ENCODE measurements at regions not wholly inside any gene's neighbourhood (a gene's known extent, or its start where the extent isn't known, plus 50 kb on each side); places are given as distances from the start of the nearest gene placed in this dataset.
"Not testable (repeated sequence)": the region's sequence is repeated elsewhere in the genome, so short reads cannot be mapped to it uniquely, and the experiment has no call there.

DNA sequence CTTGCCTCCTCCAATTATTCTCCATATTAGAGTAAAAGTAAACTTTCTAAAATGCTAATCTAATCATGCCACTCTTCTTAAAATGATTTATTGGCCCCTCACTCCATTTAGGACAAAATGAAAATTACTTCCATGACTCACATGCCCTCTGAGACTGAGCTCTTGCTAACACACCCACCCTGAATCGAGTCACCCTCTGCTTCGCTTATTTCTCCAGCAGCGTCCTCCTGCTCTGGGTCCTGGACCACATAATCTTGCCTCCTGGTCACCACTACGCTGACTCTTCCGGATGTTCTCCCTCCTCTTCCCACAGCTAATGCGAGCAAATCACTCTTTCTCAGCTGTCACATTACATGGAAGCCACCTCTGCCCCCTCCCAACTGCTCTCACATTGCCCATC lies 384.0 kb upstream of the FZD8 start:
- no peak for DNase-seq

DNA sequence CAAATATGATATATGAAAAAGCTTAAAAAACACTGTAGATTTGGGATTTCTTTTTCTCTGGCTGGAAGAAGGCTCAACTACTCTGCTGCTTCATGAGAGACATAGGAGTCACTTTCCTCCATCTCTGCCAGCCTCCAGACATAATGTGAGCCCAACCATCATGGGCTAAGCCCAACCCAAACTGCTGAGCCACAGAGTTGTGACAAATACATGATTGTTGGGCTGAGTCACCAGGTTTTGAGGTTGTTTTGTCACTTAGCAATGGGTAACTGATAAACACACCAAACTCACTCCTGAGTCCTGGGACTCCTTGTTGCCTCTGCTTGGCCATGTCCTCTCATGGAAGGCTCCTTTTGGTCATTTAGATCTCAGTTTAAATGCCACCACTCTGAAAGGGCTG lies 381.8 kb upstream of the FZD8 start:
- no peak for DNase-seq

GRCh38 chr10:36021096-36021495 lies 379.0 kb upstream of the FZD8 start:
- DNase-seq: no peak

DNA sequence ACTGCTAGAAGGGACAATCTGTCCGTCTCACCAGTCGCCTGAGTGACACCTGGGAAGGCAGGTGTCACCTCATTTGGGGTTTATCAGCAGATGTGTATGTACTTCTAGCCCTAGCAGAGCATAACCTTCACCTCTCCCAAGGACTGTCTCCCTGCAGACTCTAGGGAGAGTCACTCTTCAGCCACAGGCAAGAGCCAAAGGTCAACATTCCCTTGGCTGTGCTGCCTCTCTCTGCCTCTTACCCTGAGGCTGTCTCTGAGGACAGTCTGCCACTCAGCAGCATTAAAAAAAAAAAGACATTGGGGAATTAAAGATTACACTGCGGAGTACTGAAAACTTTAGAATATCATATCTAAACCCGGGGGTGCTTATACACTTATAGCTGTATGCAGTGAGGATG lies 377.7 kb upstream of the FZD8 start:
- DNase-seq: no peak

GRCh38 chr10:36018996-36019395 lies 376.9 kb upstream of the FZD8 start:
- no peak for DNase-seq

DNA sequence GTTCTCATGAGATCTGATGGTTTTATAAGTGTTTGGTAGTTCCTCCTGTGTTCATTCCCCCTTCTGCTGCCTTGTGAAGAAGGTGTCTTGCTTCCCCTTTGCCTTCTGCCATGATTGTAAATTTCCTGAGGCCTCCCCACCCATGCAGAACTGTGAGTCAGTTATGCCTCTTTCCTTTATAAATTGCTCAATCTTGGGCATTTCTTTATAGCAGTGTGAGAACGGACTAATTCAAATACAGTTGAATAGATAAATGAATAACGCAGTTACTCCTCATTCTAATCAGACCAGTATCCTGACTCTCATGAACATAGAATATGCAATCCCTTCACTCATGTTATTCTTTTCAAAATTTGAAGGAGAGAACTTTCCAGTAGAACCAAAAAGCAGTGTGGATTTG lies 375.0 kb upstream of the FZD8 start:
- DNase-seq: no peak

DNA sequence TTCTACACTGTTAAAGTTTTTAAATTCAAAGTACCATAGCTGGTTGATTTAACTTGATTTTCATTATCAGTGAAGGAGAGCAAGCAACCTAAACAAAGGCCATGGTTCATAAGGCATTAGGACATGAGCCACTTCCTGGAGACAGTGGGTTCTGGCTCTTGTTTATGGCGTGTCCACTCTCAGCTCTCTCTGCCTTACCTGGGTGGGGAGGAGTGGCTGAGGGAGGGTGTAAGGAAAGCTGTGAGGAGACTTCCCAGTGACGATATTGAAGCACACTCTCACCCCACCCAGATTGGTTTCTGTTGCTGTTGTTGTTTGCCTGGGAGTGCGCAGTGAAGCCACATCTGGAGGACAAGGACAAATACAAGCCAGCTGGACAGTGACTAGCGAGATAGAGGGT lies 365.3 kb upstream of the FZD8 start:
- no peak for DNase-seq

- DNase-seq: no peak
Observed at GRCh38 chr10:36003688-36004087, 361.6 kb upstream of the FZD8 start.

GRCh38 chr10:36003031-36003600 lies 361.0 kb upstream of the FZD8 start:
- DNase-seq: no peak

DNA sequence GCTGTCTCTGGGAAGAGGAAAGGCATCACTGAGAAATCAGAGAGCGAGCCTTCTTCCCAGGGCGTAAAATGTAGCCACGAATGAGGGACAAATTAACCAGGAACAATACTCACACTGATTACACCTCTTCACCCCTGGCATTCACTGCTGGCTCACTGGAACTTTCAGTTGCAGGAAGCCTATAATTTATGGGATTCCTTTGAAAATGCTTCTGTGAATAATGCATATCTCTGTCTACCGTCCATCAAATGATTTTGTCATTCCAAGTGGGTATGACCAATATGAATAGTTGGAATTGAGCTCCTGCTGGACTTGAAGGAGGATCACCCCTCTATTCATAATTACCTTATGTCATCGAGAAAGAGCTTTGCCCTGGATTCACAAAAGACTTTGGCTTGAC lies 360.3 kb upstream of the FZD8 start:
- no peak for DNase-seq

DNA sequence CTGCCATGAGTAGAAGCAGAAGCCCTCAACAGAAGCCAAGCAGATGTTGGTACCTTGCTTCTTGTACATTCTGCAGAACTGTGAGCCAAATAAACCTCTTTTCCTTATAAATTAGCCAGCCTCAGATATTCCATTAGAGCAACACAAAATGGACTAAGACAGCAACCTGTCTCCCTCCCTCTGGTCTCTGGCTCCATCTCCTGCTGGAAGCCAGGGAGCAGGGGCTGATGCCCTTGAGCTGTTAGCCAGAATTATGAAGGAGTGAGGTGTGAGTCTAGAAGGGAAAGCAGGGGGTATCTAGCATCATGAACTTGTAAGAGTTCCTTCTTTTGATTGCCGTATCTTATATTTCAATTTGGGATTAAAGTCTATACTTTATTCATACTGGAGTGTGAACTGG lies 358.7 kb upstream of the FZD8 start:
- not testable (repeated sequence) for DNase-seq

- peak; percentile 51 for DNase-seq
Observed at GRCh38 chr10:35998026-35998425, 355.9 kb upstream of the FZD8 start.

DNA sequence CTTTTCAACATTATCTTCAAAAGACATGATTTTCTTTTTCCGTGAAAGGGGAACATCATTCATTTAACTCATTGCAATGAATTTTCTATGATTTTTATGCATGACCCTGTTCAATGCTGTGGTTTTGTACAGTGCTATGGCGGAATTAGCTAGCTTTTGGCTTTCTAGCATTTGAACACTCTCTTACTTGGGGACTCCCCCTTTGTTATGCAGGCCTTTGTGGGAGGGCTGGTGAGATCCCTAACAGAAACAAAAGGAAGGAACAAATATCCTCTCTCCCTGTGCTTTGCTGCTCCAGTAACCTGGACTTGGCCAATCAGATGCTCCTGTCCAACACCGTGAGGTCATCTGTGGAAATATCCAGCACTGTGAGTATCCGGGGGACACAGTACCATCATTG lies 353.4 kb upstream of the FZD8 start:
- no peak for DNase-seq

DNA sequence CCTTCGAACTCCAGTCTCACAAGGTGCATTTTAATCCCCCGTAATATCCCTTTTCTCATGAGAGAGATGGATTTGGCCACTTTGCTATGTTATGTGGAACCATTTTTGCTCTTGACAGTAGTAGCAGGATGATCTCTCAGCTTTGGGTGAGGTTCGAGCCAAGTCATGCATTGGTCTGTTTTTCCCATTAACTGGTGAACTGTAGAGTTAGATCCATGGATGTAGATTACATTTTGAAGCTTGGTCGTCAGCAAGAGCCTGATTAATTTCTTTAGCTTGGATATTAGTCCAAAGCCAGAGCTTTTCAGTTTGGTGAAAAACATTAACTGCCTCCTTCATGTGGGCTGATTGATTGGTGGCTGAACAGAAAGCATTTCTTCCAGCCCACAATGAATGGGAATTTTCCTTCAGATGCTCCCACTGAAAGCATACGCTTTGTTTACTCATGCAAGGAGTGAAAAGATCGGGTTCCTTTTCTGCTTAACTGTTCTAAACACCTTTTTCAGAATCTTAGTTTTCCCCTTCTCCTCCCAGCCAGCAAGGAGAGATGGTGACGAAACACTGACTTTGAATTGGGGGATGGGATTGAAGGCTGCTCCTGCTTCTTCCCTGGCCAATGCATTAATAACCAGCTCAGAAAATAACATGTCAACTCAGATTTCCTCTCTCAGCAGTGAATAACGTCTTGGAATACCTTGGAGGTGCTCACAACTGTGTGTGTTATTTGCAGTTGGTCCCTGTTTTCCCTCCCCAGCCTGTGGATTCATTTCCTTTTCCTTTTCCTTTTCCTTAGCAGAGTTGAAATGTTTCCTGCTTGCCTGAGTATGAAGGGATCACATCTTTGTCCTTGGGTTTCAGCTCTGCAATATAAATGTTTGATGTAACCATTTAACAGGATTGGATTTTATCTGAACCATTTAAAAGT lies 351.8 kb upstream of the FZD8 start:
- no peak for DNase-seq

GRCh38 chr10:35992107-35992506 lies 350.0 kb upstream of the FZD8 start:
- DNase-seq: no peak

DNA sequence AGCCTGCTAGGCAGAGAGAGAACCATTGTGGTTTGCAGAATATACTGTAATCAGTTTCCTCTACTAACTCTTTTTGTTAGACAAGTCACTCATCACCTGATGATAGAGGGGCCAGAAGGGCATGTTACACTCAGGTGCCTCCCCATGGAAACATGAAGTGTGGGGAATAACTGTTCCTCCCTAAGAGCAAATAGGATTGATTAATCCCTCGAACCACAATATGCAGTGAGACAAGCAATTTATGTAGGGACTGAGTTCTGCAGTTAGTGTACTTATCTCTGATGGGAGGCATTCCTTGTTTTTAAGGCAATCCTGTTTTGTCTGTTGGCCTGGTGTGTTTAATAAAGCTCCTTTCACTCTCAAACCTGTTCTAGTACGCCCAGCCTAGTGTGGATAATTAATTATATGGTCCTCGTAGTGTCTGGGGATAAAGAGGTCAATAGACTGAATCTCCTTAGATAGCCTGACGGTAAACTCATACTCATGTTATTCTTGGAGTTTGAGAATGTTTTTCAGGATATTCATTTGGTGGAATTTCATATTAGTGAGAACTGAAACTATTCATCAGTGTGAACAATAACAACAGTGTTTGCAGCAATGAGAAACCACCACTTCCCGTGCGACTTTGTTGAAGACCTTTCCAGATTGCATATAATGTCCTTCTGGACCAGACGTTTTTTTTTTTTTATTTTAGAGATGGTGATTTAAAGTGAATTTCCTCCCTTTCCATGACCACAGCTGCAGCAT lies 344.8 kb upstream of the FZD8 start:
- DNase-seq: no peak

- no peak for DNase-seq
Observed at GRCh38 chr10:35979116-35979515, 337.0 kb upstream of the FZD8 start.

GRCh38 chr10:35973912-35974591 lies 332.0 kb upstream of the FZD8 start:
- not testable (repeated sequence) for DNase-seq

- DNase-seq: no peak
Observed at GRCh38 chr10:35972275-35972674, 330.2 kb upstream of the FZD8 start.

GRCh38 chr10:35971397-35971796 lies 329.3 kb upstream of the FZD8 start:
- no peak for DNase-seq

GRCh38 chr10:35963685-35964084 lies 321.6 kb upstream of the FZD8 start:
- DNase-seq: no peak

- DNase-seq: no peak
Observed at GRCh38 chr10:35961501-35961900, 319.4 kb upstream of the FZD8 start.

GRCh38 chr10:35959252-35959651 lies 317.2 kb upstream of the FZD8 start:
- DNase-seq: no peak
